ENCODE measurements at regions not wholly inside any gene's neighbourhood (a gene's known extent, or its start where the extent isn't known, plus 50 kb on each side); places are given as distances from the start of the nearest gene placed in this dataset.

- TF ChIP-seq POLR2A (IDR thresholded peaks at IDR 0.05) (no peak), CTCF (IDR thresholded peaks at IDR 0.05) (no peak), POLR2AphosphoS5 (IDR thresholded peaks at IDR 0.05) (no peak), EP300 (IDR thresholded peaks at IDR 0.05; ENCODE audit: low read depth) (no peak)
These were observed 1096.0 kb upstream of the FLRT2 start for GRCh38 chr14:84433961-84434360.

Measured in transverse colon (tissue), 4 donors.